ENCODE measurements at regions not wholly inside any gene's neighbourhood (a gene's known extent, or its start where the extent isn't known, plus 50 kb on each side); places are given as distances from the start of the nearest gene placed in this dataset.

- Histone ChIP-seq H3K4me3 (no peak overlapping the region), H3K27ac (no peak overlapping the region), H3K4me1 (replicated peaks in 1 of 2) (peaks cover 0 to 9% of the 10 kb centered on the region in 2 donors)
- peak in 1 of 8 experiments; percentile 18 for ATAC-seq (replicated peaks in 6 of 8)
- in situ Hi-C loops (cut with MboI; ENCODE audit: low pct_unique_long_range_greater_than_20kb in 2 of 9, low sequenced_read_pairs in 9 of 9, unreplicated experiment in 9 of 9) = no loop called here
Observed at GRCh38 chr1:216793303-216793702, 70.1 kb upstream of the ESRRG start.

- WGBS, 10 experiments = 0 to 100% (median 88%) methylated on average over 1 of the region's 1 CpG; no CpG with 5 or more reads in 3 of the 10 experiments
- H3K4me3 ChIP-seq = no peak overlapping the region
- H3K4me1 ChIP-seq (replicated peaks in 1 of 2) = peaks cover 0 to 5% of the 10 kb centered on the region in 2 donors
- peak in 1 of 8 experiments; percentile 33 for ATAC-seq (replicated peaks in 6 of 8)
- H3K27ac ChIP-seq = no peak overlapping the region
- in situ Hi-C loops (cut with MboI; ENCODE audit: low pct_unique_long_range_greater_than_20kb in 2 of 9, low sequenced_read_pairs in 9 of 9, unreplicated experiment in 9 of 9) = no loop called here
Observed at GRCh38 chr1:216788671-216789070, 65.4 kb upstream of the ESRRG start.

GRCh38 chr1:216785737-216786136 lies 62.5 kb upstream of the ESRRG start:
- WGBS, 10 experiments = 14 to 92% (median 81%) methylated on average over 1 to 4 of the region's 4 CpGs; no CpG with 5 or more reads in 1 of the 10 experiments
- peaks cover 0 to 5% of the 10 kb centered on the region in 2 donors for H3K4me1 ChIP-seq (replicated peaks in 1 of 2)
- peak in 1 of 8 experiments; percentile 58 for ATAC-seq (replicated peaks in 6 of 8)
- H3K4me3 ChIP-seq = no peak overlapping the region
- in situ Hi-C loops (cut with MboI; ENCODE audit: low pct_unique_long_range_greater_than_20kb in 2 of 9, low sequenced_read_pairs in 9 of 9, unreplicated experiment in 9 of 9) = no loop called here
- H3K27ac ChIP-seq = no peak overlapping the region

GRCh38 chr1:216785221-216785620 lies 62.0 kb upstream of the ESRRG start:
- 0 to 100% (median 89%) methylated on average over 1 to 3 of the region's 3 CpGs for WGBS, 10 experiments
- in situ Hi-C loops (cut with MboI; ENCODE audit: low pct_unique_long_range_greater_than_20kb in 2 of 9, low sequenced_read_pairs in 9 of 9, unreplicated experiment in 9 of 9) = no loop called here
- no peak for ATAC-seq (replicated peaks in 6 of 8)
- peaks cover 0 to 5% of the 10 kb centered on the region in 2 donors for H3K4me1 ChIP-seq (replicated peaks in 1 of 2)
- no peak overlapping the region for H3K27ac ChIP-seq
- H3K4me3 ChIP-seq = no peak overlapping the region

- ATAC-seq (replicated peaks in 6 of 8) = no peak
- H3K4me3 ChIP-seq = no peak overlapping the region
- in situ Hi-C loops (cut with MboI; ENCODE audit: low pct_unique_long_range_greater_than_20kb in 2 of 9, low sequenced_read_pairs in 9 of 9, unreplicated experiment in 9 of 9) = no loop called here
- no peak overlapping the region for H3K27ac ChIP-seq
- no peaks in the 10 kb centered on the region for H3K4me1 ChIP-seq (replicated peaks in 1 of 2)
Observed at GRCh38 chr1:216779686-216780085, 56.5 kb upstream of the ESRRG start.

- no peak for ATAC-seq (replicated peaks in 6 of 8)
- no peak overlapping the region for H3K27ac ChIP-seq
- 40 to 100% (median 86%) methylated on average over 1 of the region's 1 CpG; no CpG with 5 or more reads in 3 of the 10 experiments for WGBS, 10 experiments
- in situ Hi-C loops (cut with MboI; ENCODE audit: low pct_unique_long_range_greater_than_20kb in 2 of 9, low sequenced_read_pairs in 9 of 9, unreplicated experiment in 9 of 9) = no loop called here
- no peak overlapping the region for H3K4me3 ChIP-seq
- no peaks in the 10 kb centered on the region for H3K4me1 ChIP-seq (replicated peaks in 1 of 2)
Observed at GRCh38 chr1:216778737-216779136, 55.5 kb upstream of the ESRRG start.

- Histone ChIP-seq H3K27ac (no peak overlapping the region), H3K4me1 (replicated peaks in 1 of 2) (no peaks in the 10 kb centered on the region), H3K4me3 (no peak overlapping the region)
- ATAC-seq (replicated peaks in 6 of 8) = peak in 2 of 8 experiments; percentile 66 to 73
- 0 to 100% (median 92%) methylated on average over 1 to 5 of the region's 5 CpGs for WGBS, 10 experiments
- in situ Hi-C loops (cut with MboI; ENCODE audit: low pct_unique_long_range_greater_than_20kb in 2 of 9, low sequenced_read_pairs in 9 of 9, unreplicated experiment in 9 of 9) = no loop called here
Observed at GRCh38 chr1:216777148-216777547, 53.9 kb upstream of the ESRRG start.
